ENCODE measurements at regions not wholly inside any gene's neighbourhood (a gene's known extent, or its start where the extent isn't known, plus 50 kb on each side); places are given as distances from the start of the nearest gene placed in this dataset.
"Not testable (repeated sequence)": the region's sequence is repeated elsewhere in the genome, so short reads cannot be mapped to it uniquely, and the experiment has no call there.

GRCh38 chr6:93684339-93684738 is 265.0 kb upstream of the EPHA7 start:
- in situ Hi-C loops (cut with MboI; ENCODE audit: low pct_unique_long_range_greater_than_20kb, low sequenced_read_pairs), result no loop called here

GRCh38 chr6:93679836-93680235 is 260.5 kb upstream of the EPHA7 start:
- in situ Hi-C loops (cut with MboI; ENCODE audit: low pct_unique_long_range_greater_than_20kb, low sequenced_read_pairs), result no loop called here
- peak; percentile 3 for DNase-seq

More at GRCh38 chr6:93684339-93684738, 265.0 kb upstream of the EPHA7 start:
- DNase-seq, result no peak

GRCh38 chr6:93678841-93679454 is 259.6 kb upstream of the EPHA7 start:
- in situ Hi-C loops (cut with MboI; ENCODE audit: low pct_unique_long_range_greater_than_20kb, low sequenced_read_pairs), result no loop called here

GRCh38 chr6:93677264-93677965 is 258.1 kb upstream of the EPHA7 start:
- DNase-seq, result no peak
- in situ Hi-C loops (cut with MboI; ENCODE audit: low pct_unique_long_range_greater_than_20kb, low sequenced_read_pairs), result no loop called here

More at GRCh38 chr6:93678841-93679454, 259.6 kb upstream of the EPHA7 start:
- DNase-seq, result no peak

GRCh38 chr6:93676581-93676980 is 257.2 kb upstream of the EPHA7 start:
- in situ Hi-C loops (cut with MboI; ENCODE audit: low pct_unique_long_range_greater_than_20kb, low sequenced_read_pairs), result no loop called here
- DNase-seq, result no peak

GRCh38 chr6:93675856-93676417 is 256.6 kb upstream of the EPHA7 start:
- in situ Hi-C loops (cut with MboI; ENCODE audit: low pct_unique_long_range_greater_than_20kb, low sequenced_read_pairs), result no loop called here
- DNase-seq, result no peak

GRCh38 chr6:93663111-93663510 is 243.8 kb upstream of the EPHA7 start:
- no peak for DNase-seq
- in situ Hi-C loops (cut with MboI; ENCODE audit: low pct_unique_long_range_greater_than_20kb, low sequenced_read_pairs), result no loop called here

GRCh38 chr6:93654548-93654947 is 235.2 kb upstream of the EPHA7 start:
- no peak for DNase-seq
- in situ Hi-C loops (cut with MboI; ENCODE audit: low pct_unique_long_range_greater_than_20kb, low sequenced_read_pairs), result no loop called here

- in situ Hi-C loops (cut with MboI; ENCODE audit: low pct_unique_long_range_greater_than_20kb, low sequenced_read_pairs), result no loop called here
- DNase-seq, result peak; percentile 28
Observed at GRCh38 chr6:93644611-93645010, 225.3 kb upstream of the EPHA7 start.

GRCh38 chr6:93639126-93639525 is 219.8 kb upstream of the EPHA7 start:
- DNase-seq, result no peak
- in situ Hi-C loops (cut with MboI; ENCODE audit: low pct_unique_long_range_greater_than_20kb, low sequenced_read_pairs), result no loop called here

GRCh38 chr6:93636987-93637664 is 217.8 kb upstream of the EPHA7 start:
- DNase-seq; in situ Hi-C loops (cut with MboI; ENCODE audit: low pct_unique_long_range_greater_than_20kb, low sequenced_read_pairs): not testable (repeated sequence)

- no peak for DNase-seq
- in situ Hi-C loops (cut with MboI; ENCODE audit: low pct_unique_long_range_greater_than_20kb, low sequenced_read_pairs), result no loop called here
Observed at GRCh38 chr6:93624408-93624807, 205.0 kb upstream of the EPHA7 start.

GRCh38 chr6:93621442-93621841 is 202.1 kb upstream of the EPHA7 start:
- in situ Hi-C loops (cut with MboI; ENCODE audit: low pct_unique_long_range_greater_than_20kb, low sequenced_read_pairs), result no loop called here

GRCh38 chr6:93604951-93605350 is 185.6 kb upstream of the EPHA7 start:
- in situ Hi-C loops (cut with MboI; ENCODE audit: low pct_unique_long_range_greater_than_20kb, low sequenced_read_pairs), result no loop called here

More at GRCh38 chr6:93621442-93621841, 202.1 kb upstream of the EPHA7 start:
- DNase-seq, result no peak

GRCh38 chr6:93592417-93592816 is 173.1 kb upstream of the EPHA7 start:
- in situ Hi-C loops (cut with MboI; ENCODE audit: low pct_unique_long_range_greater_than_20kb, low sequenced_read_pairs), result no loop called here
- DNase-seq, result no peak

More at GRCh38 chr6:93604951-93605350, 185.6 kb upstream of the EPHA7 start:
- no peak for DNase-seq

GRCh38 chr6:93586306-93586705 is 166.9 kb upstream of the EPHA7 start:
- no peak for DNase-seq
- in situ Hi-C loops (cut with MboI; ENCODE audit: low pct_unique_long_range_greater_than_20kb, low sequenced_read_pairs), result no loop called here

GRCh38 chr6:93584300-93584699 is 164.9 kb upstream of the EPHA7 start:
- DNase-seq, result no peak
- in situ Hi-C loops (cut with MboI; ENCODE audit: low pct_unique_long_range_greater_than_20kb, low sequenced_read_pairs), result no loop called here

- in situ Hi-C loops (cut with MboI; ENCODE audit: low pct_unique_long_range_greater_than_20kb, low sequenced_read_pairs), result no loop called here
- DNase-seq, result no peak
Observed at GRCh38 chr6:93581371-93581770, 162.0 kb upstream of the EPHA7 start.

GRCh38 chr6:93580446-93580845 is 161.1 kb upstream of the EPHA7 start:
- in situ Hi-C loops (cut with MboI; ENCODE audit: low pct_unique_long_range_greater_than_20kb, low sequenced_read_pairs), result no loop called here
- no peak for DNase-seq
